IPS-15b (cell line): ENCODE measurements at regions not wholly inside any gene's neighbourhood (a gene's known extent, or its start where the extent isn't known, plus 50 kb on each side); places are given as distances from the start of the nearest gene placed in this dataset.

Experiments used
- H3K27me3 ChIP-seq: one replicate; pipeline ENCODE4 v1.6.1; 2013; ENCODE audit warnings: low read length; ENCODE audit not compliant: control insufficient read depth, insufficient read depth
- H3K36me3 ChIP-seq: one replicate; pipeline ENCODE4 v1.6.1; 2013; ENCODE audit warnings: low read length; ENCODE audit not compliant: control insufficient read depth, insufficient read depth
- H3K4me1 ChIP-seq: one replicate; pipeline ENCODE4 v1.6.1; 2013; ENCODE audit warnings: mild to moderate bottlenecking, low read length; ENCODE audit not compliant: control insufficient read depth, insufficient read depth
- H3K4me3 ChIP-seq: one replicate; pipeline ENCODE4 v1.5.1; 2013; ENCODE audit warnings: low read depth, low read length
- H3K9ac ChIP-seq: one replicate; pipeline ENCODE4 v1.6.1; 2013; ENCODE audit warnings: low read depth, mild to moderate bottlenecking, low read length
- H3K9me3 ChIP-seq: one replicate; pipeline ENCODE4 v1.6.1; 2013; ENCODE audit warnings: mild to moderate bottlenecking, low read length; ENCODE audit not compliant: control insufficient read depth, insufficient read depth

DNA sequence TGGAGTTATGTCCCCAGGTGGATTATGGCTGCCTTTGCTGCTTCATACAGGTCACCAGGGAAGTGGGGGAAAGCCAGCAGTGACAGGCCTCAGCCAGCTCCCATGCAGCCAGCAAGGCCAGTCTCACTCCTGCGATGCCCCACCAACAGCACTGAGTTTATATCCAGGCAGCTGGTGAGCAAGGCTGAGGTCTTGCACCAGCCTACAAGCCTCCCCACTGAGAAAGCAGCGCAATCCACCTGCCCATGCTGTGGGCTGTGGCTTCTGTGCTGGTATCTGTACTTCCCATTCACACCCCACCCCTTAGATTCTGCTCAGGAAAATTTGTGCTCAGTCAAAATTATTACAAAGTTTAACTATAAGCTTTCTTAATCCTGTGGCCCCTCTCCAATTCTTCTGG is 153.5 kb downstream of the HHIP start:
- no peak overlapping the region for H3K4me3 ChIP-seq
- H3K36me3 ChIP-seq: no peaks in the 10 kb centered on the region
- H3K9me3 ChIP-seq: no peaks in the 10 kb centered on the region
- no peaks in the 10 kb centered on the region for H3K27me3 ChIP-seq
- H3K9ac ChIP-seq: no peak overlapping the region
- peaks cover 3% of the 10 kb centered on the region for H3K4me1 ChIP-seq

DNA sequence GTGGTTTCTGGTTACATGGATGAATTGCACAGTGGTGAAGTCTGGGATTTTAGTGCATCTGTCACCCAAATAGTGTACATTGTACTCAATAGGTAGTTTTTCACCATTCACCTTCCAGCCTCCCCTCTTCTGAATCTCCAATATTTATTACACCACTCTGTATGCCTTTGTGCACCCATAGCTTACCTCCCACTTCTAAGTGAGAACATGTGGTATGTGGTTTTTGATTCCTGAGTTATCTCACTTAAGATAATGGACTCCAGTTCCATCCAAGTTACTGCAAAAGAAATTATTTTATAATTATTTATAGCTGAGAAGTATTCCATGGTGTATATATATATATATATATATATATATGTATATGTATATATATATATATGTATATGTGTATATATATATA is 155.8 kb downstream of the HHIP start:
- Histone ChIP-seq H3K9ac (no peak overlapping the region), H3K27me3 (no peaks in the 10 kb centered on the region), H3K36me3 (no peaks in the 10 kb centered on the region), H3K4me3 (no peak overlapping the region), H3K4me1 (peaks cover 3% of the 10 kb centered on the region), H3K9me3 (no peaks in the 10 kb centered on the region)

DNA sequence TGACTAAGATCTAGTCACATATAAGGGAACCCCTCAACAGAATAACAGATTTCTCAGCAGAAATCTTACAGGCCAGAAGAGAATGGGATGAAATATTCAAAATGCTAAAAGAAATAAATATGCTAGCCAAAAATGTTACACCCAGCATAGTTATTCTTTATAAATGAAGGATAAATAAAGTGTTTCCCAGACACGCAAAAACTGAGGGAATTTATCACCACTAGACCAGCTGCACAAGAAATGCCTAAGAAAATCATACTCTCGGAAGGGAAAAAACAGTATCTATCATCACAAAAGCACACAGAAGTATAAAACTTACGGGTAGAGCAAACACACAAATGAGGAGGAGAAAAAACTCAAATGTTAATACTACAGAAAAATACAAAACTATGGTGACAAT is 162.1 kb downstream of the HHIP start:
- no peak overlapping the region for H3K9ac ChIP-seq
- no peaks in the 10 kb centered on the region for H3K27me3 ChIP-seq
- H3K4me3 ChIP-seq: no peak overlapping the region
- H3K36me3 ChIP-seq: no peaks in the 10 kb centered on the region
- peaks cover 2% of the 10 kb centered on the region for H3K4me1 ChIP-seq
- no peaks in the 10 kb centered on the region for H3K9me3 ChIP-seq

DNA sequence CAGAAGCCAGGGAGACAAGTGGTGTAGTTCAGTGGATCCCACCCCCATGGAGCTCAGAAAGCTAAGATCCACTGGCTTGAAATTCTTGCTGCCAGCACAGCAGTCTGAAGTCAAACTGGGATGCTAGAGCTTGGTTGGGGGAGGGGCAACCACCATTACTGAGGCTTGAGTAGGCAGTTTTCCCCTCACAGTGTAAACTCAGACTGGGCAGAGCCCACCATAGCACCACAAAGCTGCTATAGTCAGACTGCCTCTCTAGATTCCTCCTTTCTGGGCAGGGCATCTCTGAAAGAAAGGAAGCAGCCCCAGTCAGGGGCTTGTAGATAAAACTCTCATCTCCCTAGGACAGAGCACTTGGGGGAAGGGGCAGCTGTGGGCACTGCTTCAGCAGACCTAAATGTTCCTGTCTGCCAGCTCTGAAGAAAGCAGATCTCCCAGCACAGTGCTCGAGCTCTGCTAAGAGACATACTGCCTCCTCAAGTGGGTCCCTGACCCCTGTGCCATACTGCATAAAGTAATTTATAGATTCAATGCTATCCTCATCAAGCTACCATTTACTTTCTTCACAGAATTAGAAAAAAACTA is 163.2 kb downstream of the HHIP start:
- Histone ChIP-seq H3K4me3 (peak overlapping the region; percentile 26), H3K27me3 (no peaks in the 10 kb centered on the region), H3K9me3 (no peaks in the 10 kb centered on the region), H3K4me1 (peaks cover 2% of the 10 kb centered on the region), H3K36me3 (no peaks in the 10 kb centered on the region), H3K9ac (peak overlapping the region; percentile 37)

DNA sequence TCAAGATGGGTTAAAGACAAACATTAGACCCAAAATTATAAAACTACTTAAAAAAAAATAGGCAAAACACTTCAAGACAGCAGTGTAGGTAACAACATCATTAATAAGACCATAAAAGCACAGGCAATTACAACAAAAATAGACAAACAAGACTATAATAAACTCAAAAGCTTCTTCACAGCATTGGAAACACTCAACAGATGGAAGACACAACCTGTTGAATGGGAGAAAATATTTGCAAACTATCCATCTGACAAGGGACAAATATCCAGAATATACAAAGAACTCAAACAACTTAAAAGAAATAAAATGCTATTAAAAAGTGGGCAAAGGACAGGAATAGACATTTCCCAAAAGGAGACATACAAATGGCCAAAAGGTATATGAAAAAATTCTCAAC is 170.7 kb downstream of the HHIP start:
- Histone ChIP-seq H3K36me3 (no peaks in the 10 kb centered on the region), H3K4me1 (no peaks in the 10 kb centered on the region), H3K9ac (no peak overlapping the region), H3K4me3 (no peak overlapping the region), H3K27me3 (no peaks in the 10 kb centered on the region), H3K9me3 (no peaks in the 10 kb centered on the region)

DNA sequence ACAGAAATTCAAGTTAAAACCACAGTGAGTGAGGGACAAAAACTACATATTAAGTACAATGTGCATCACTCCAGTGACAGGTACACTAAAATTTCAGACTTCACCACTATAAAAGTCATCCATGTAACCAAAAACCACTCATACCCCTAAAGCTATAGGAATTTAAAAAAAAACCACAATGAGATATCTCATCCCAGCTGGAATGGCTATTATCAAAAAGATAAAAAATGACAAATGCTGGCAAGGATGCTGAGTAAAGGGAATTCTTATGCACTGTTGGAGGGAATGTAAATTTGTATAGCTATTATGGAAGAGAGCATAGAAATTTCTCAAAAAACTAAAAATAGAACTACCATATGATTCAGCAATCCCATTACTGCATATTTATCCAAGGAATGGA is 171.1 kb downstream of the HHIP start:
- Histone ChIP-seq H3K9me3 (no peaks in the 10 kb centered on the region), H3K4me3 (no peak overlapping the region), H3K27me3 (no peaks in the 10 kb centered on the region), H3K9ac (no peak overlapping the region), H3K36me3 (no peaks in the 10 kb centered on the region), H3K4me1 (no peaks in the 10 kb centered on the region)

DNA sequence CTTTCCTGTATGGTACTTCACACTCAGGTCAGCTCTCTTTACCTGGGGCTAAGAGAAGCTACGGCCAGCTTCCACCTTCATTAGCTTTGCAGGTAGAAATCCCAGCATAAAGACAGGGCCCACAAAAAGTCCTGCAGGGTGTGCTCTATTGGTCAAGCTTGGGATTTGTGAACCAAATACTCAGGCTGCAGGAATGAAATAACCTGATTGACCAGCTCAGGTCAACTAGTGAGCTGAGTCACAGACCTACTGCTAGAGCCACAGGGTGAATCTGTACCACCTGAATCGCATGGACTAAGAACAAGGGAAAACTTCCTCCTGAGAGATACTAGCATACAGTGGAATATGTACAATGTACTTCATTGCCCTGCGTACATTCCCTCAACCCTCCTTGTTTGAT is 172.2 kb downstream of the HHIP start:
- Histone ChIP-seq H3K4me3 (no peak overlapping the region), H3K4me1 (no peaks in the 10 kb centered on the region), H3K36me3 (no peaks in the 10 kb centered on the region), H3K9ac (no peak overlapping the region), H3K9me3 (no peaks in the 10 kb centered on the region), H3K27me3 (no peaks in the 10 kb centered on the region)

DNA sequence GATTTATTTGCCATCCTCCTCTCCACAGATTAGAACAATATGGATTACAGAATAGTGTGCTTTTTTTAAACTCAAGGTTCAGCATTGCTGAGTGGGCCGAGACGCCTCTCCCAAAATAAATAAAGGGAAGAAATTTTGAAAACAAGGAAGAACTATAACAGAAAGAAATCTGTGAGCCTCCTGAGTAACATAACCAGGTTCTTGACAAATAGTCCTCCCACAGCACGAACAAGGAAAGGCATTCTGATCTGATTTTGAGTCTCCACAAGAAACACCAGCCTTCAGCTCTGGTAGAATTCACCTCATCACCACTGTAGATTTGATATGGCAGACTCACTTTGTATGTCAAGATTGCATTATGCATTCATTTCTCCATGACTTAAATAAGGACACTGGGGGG is 173.6 kb downstream of the HHIP start:
- Histone ChIP-seq H3K4me1 (no peaks in the 10 kb centered on the region), H3K9me3 (no peaks in the 10 kb centered on the region), H3K4me3 (no peak overlapping the region), H3K27me3 (no peaks in the 10 kb centered on the region), H3K9ac (no peak overlapping the region), H3K36me3 (no peaks in the 10 kb centered on the region)

DNA sequence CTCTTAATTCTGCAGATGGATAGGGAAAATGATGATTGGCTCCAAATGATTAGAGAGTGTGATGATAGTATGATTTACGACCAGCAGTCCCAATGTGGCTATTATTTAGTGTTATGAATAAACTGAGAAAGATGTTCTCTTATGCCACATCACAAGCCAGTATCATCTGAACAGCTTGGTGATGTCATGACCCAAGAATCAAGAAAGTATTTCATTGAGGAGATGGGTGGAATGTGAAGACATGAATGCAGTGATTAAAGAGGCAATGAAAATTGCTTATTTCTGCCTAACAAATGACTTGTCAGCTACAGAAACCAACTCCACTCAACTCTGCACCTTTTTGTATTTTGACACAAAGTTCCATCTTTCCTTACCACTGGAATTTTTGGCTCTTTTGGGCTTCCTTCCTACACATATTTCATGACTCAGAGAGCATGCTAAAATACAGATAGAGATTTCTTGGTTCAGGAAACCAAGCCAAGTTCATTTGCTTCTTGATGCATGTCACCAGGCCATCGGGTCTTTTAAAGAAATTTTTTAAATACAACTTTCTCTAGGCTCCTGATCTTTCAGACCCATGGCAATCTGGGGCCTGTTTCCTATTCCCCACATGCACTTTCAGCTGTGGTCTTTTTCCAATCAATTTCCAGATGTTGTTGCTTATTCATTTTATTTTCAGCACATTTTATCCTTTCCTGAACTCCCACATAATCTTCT is 174.2 kb downstream of the HHIP start:
- no peaks in the 10 kb centered on the region for H3K4me1 ChIP-seq
- H3K36me3 ChIP-seq: no peaks in the 10 kb centered on the region
- no peaks in the 10 kb centered on the region for H3K27me3 ChIP-seq
- no peak overlapping the region for H3K9ac ChIP-seq
- no peaks in the 10 kb centered on the region for H3K9me3 ChIP-seq
- no peak overlapping the region for H3K4me3 ChIP-seq

DNA sequence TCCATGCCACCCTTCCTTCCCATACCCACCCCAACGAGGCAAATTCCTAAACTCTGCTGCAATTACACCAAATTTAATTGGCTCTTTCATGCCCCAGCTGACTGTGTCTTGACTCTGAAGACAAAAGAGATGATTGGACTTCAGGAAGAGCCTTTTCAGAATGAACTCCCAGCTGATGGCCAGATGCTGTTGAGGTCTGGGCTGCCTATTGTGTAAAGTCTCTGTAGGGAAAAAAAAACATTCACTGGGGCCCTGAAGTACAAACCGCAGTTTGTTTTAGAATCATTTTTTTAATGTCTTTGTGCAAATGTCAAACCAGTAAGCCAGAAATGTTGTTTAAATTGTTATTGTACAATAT is 174.8 kb downstream of the HHIP start:
- H3K27me3 ChIP-seq: no peaks in the 10 kb centered on the region

DNA sequence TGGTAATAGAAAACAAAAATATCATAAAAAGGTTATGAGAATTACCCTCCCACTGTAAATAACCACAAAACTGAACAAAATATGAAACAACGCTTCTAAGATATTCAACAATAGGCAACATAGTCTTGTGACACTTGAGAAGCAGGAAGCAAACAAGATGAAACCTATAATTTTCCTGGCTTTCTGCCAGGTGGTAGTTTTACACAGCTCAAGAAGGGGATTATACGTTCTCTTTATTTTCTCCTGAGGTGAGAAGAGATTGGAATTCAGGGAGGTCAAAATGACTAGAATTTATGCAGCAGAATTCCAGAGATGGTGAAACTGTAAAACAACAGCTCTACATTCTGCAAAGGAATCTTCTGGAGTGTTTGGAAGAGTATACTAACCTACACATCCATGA is 186.0 kb downstream of the HHIP start:
- Histone ChIP-seq H3K4me3 (no peak overlapping the region), H3K9me3 (no peaks in the 10 kb centered on the region)

More for the DNA sequence above, 174.8 kb downstream of the HHIP start:
- no peak overlapping the region for H3K4me3 ChIP-seq
- no peaks in the 10 kb centered on the region for H3K9me3 ChIP-seq
- H3K9ac ChIP-seq: no peak overlapping the region
- no peaks in the 10 kb centered on the region for H3K4me1 ChIP-seq
- H3K36me3 ChIP-seq: no peaks in the 10 kb centered on the region

DNA sequence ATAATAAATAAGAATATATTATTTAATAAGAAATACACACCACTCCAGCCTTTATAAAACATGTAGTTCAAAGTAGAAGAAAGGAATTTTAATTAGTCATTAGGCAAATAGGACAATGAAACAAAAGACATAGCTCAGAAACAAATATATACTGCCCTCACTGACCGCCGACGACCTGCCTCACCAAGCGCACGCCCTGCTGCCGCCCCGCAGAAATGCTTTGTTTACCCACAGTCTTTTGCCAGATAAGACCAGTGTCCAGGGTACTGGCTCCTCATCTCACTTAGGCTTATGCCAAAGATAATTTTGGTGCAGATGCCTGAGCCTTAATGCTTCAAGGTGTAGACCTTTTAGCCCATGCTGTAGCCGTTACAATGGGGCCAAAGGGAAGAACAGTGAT is 199.5 kb downstream of the HHIP start:
- Histone ChIP-seq H3K36me3 (no peaks in the 10 kb centered on the region), H3K4me3 (no peak overlapping the region), H3K9me3 (no peaks in the 10 kb centered on the region), H3K27me3 (no peaks in the 10 kb centered on the region), H3K9ac (no peak overlapping the region), H3K4me1 (no peaks in the 10 kb centered on the region)

More for the DNA sequence above, 186.0 kb downstream of the HHIP start:
- H3K4me1 ChIP-seq: no peaks in the 10 kb centered on the region
- no peaks in the 10 kb centered on the region for H3K36me3 ChIP-seq
- H3K9ac ChIP-seq: no peak overlapping the region
- H3K27me3 ChIP-seq: no peaks in the 10 kb centered on the region
